Uterus (tissue), 3 donors: ENCODE measurements at regions not wholly inside any gene's neighbourhood (a gene's known extent, or its start where the extent isn't known, plus 50 kb on each side); places are given as distances from the start of the nearest gene placed in this dataset.

Experiments
- DNase-seq, 2 donors: peaks; one replicate each; pipeline ENCODE4 v3.0.0-alpha.2; 2019 to 2020
- H3K27ac ChIP-seq, 2 donors: fragments of 200-600 bp; sonication (generic); 1 replicate in 1 of 2; 2 replicates in 1 of 2; pipeline ENCODE4 v1.5.1; 2016 to 2018
- H3K27me3 ChIP-seq, 2 donors: fragments of 200-600 bp; sonication (generic); one replicate each; pipeline ENCODE4 v1.5.1; 2018 to 2019; ENCODE audit warnings: control low read depth in 1 of 2
- H3K36me3 ChIP-seq, 2 donors: fragments of 200-600 bp; sonication (generic); one replicate each; pipeline ENCODE4 v1.5.1; 2019; ENCODE audit warnings: control low read depth in 1 of 2
- H3K4me1 ChIP-seq, 2 donors: fragments of 200-600 bp; sonication (generic); one replicate each; pipeline ENCODE4 v1.5.1; 2018 to 2019; ENCODE audit warnings: control low read depth in 1 of 2
- H3K4me3 ChIP-seq, 2 donors: fragments of 200-600 bp; sonication (generic); 1 replicate in 1 of 2; 2 replicates in 1 of 2; pipeline ENCODE4 v1.5.1; 2018 to 2019; ENCODE audit warnings: mild to moderate bottlenecking in 1 of 2
- H3K9me3 ChIP-seq, 2 donors: fragments of 200-600 bp; sonication (generic); one replicate each; pipeline ENCODE4 v1.5.1; 2019; ENCODE audit warnings: control low read depth in 1 of 2
- POLR2A ChIP-seq, 2 donors: fragments of 450-650 bp; IDR thresholded peaks; one replicate each; pipeline ENCODE4 v1.6.1; 2016; ENCODE audit warnings: antibody characterized with exemption in 2 of 2, mild to moderate bottlenecking in 1 of 2, moderate library complexity in 1 of 2
- intact Hi-C: fragments of 100-400 bp; cut with DNase I; formaldehyde crosslinking; loops from one replicate; pipeline ENCODE4 v1.15.1; 2023; ENCODE audit warnings: low total_unique reads
- TF ChIP-seq, protein P1 (sequence below), 4 experiments: fragments of 200-600 bp in 2 of 4; fragments of 450-650 bp in 2 of 4; sonication (generic) in 2 of 4; IDR thresholded peaks; one replicate each; pipeline ENCODE4 v1.5.1; 2016 to 2019; ENCODE audit warnings: antibody characterized with exemption in 4 of 4, mild to moderate bottlenecking in 2 of 4, moderate library complexity in 1 of 4
- donor health status: DM: yes; HTN: yes; CAD: no.

DNA sequence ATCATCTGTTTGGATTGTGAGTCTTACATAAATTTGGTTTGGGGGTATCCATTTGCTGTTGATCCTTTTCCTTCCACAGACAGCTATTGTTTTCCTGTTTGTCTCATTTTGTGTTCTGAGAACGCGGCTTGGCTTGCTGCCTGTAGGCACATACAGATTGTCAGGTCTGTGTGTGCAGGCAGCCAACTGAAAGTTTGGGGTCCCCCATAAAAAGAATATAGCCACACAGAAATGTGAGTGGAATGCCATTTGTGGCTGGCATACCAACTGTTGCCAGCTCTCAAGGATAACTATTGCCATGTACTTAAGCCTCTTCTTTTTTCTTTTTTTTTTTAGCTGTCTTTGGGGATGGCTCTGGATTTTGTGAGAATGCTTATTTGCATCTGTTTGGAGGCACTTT is 1308.0 kb downstream of the ROBO1 start:
- H3K9me3 ChIP-seq: no peaks in the 10 kb centered on the region
- H3K27me3 ChIP-seq: no peaks in the 10 kb centered on the region
- no peaks in the 10 kb centered on the region for H3K4me1 ChIP-seq
- intact Hi-C loops: no loop called here
- DNase-seq: no peak
- no peaks in the 10 kb centered on the region for H3K36me3 ChIP-seq
- no peak overlapping the region for H3K4me3 ChIP-seq
- no peak for TF ChIP-seq POLR2A (IDR thresholded peaks at IDR 0.05)
- TF ChIP-seq, protein P1, sequence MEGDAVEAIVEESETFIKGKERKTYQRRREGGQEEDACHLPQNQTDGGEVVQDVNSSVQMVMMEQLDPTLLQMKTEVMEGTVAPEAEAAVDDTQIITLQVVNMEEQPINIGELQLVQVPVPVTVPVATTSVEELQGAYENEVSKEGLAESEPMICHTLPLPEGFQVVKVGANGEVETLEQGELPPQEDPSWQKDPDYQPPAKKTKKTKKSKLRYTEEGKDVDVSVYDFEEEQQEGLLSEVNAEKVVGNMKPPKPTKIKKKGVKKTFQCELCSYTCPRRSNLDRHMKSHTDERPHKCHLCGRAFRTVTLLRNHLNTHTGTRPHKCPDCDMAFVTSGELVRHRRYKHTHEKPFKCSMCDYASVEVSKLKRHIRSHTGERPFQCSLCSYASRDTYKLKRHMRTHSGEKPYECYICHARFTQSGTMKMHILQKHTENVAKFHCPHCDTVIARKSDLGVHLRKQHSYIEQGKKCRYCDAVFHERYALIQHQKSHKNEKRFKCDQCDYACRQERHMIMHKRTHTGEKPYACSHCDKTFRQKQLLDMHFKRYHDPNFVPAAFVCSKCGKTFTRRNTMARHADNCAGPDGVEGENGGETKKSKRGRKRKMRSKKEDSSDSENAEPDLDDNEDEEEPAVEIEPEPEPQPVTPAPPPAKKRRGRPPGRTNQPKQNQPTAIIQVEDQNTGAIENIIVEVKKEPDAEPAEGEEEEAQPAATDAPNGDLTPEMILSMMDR (IDR thresholded peaks at IDR 0.05): no peak
- H3K27ac ChIP-seq: no peak overlapping the region

DNA sequence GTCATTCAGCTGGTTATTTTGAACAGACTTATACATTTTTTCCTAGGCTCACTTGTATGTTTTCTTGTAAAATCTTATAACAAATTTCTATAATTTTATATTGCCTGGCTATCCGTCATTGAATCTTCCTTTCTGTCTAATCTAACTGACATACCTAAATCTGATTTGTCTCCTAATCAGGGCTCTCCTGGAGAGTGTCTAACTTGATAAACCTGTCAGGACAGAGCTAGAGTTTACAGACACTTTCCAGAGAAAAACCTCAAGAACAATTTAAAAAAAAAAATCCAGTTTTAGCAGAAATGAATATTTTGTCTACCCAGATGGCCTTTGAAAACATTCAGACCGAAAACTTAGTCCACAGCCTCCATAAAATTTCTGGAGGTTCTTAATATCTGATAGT is 1305.8 kb downstream of the ROBO1 start:
- Histone ChIP-seq H3K27me3 (no peaks in the 10 kb centered on the region), H3K27ac (no peak overlapping the region), H3K9me3 (no peaks in the 10 kb centered on the region), H3K36me3 (no peaks in the 10 kb centered on the region), H3K4me1 (no peaks in the 10 kb centered on the region), H3K4me3 (no peak overlapping the region)
- DNase-seq: no peak
- intact Hi-C loops: no loop called here
- TF ChIP-seq POLR2A (IDR thresholded peaks at IDR 0.05): no peak
- TF ChIP-seq, protein P1 (IDR thresholded peaks at IDR 0.05): no peak

DNA sequence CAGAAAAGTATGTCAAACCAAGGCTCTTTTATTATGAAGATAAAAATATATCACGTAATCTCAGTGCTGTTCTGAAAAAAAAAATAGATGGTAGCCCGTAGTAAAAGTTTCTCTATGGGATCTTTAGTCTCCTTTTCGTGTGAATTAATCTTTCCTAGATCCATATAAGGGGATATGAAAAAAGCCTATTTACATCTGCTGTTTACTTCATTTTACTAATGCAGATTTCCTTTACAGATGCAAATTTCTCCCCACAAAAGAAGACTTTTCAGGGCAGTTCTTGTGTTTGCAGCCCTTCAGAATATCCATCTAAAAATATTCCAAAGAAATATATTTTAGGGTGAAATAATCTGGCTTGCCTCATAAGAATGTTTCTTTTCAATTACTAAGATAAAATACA is 1291.7 kb downstream of the ROBO1 start:
- Histone ChIP-seq H3K9me3 (no peaks in the 10 kb centered on the region), H3K27ac (no peak overlapping the region), H3K36me3 (no peaks in the 10 kb centered on the region), H3K27me3 (no peaks in the 10 kb centered on the region), H3K4me1 (no peaks in the 10 kb centered on the region), H3K4me3 (no peak overlapping the region)
- DNase-seq: no peak
- TF ChIP-seq, protein P1 (IDR thresholded peaks at IDR 0.05): no peak
- TF ChIP-seq POLR2A (IDR thresholded peaks at IDR 0.05): no peak
- intact Hi-C loops: no loop called here

GRCh38 chr3:78481050-78481449 is 1286.7 kb downstream of the ROBO1 start:
- TF ChIP-seq, protein P1 (IDR thresholded peaks at IDR 0.05): no peak
- TF ChIP-seq POLR2A (IDR thresholded peaks at IDR 0.05): no peak
- no peaks in the 10 kb centered on the region for H3K9me3 ChIP-seq
- H3K4me1 ChIP-seq: no peaks in the 10 kb centered on the region
- no peaks in the 10 kb centered on the region for H3K27me3 ChIP-seq
- DNase-seq: no peak
- H3K27ac ChIP-seq: no peak overlapping the region
- intact Hi-C loops: no loop called here
- H3K36me3 ChIP-seq: no peaks in the 10 kb centered on the region
- H3K4me3 ChIP-seq: no peak overlapping the region

- H3K4me3 ChIP-seq: no peak overlapping the region
- no peaks in the 10 kb centered on the region for H3K27me3 ChIP-seq
- intact Hi-C loops: no loop called here
- H3K36me3 ChIP-seq: no peaks in the 10 kb centered on the region
- DNase-seq: no peak
- no peaks in the 10 kb centered on the region for H3K9me3 ChIP-seq
- TF ChIP-seq, protein P1 (IDR thresholded peaks at IDR 0.05): no peak
- no peak overlapping the region for H3K27ac ChIP-seq
- no peaks in the 10 kb centered on the region for H3K4me1 ChIP-seq
Measured at GRCh38 chr3:78483090-78483489, 1284.7 kb downstream of the ROBO1 start.
